Activated CD4-positive, alpha-beta T cell treated with anti-CD3 and anti-CD28 coated beads, Interleukin-2, Interleukin-6, amounts not matched to agents 100 ng/mL and 50 ng/mL, durations not matched to agents 16 hours and 8 hours (primary cell): ENCODE measurements at regions not wholly inside any gene's neighbourhood (a gene's known extent, or its start where the extent isn't known, plus 50 kb on each side); places are given as distances from the start of the nearest gene placed in this dataset.
"Not testable (repeated sequence)": the region's sequence is repeated elsewhere in the genome, so short reads cannot be mapped to it uniquely, and the experiment has no call there.

Experiments used
- DNase-seq: peaks from one replicate; pipeline ENCODE4 v3.0.0-alpha.2; 2020

DNA sequence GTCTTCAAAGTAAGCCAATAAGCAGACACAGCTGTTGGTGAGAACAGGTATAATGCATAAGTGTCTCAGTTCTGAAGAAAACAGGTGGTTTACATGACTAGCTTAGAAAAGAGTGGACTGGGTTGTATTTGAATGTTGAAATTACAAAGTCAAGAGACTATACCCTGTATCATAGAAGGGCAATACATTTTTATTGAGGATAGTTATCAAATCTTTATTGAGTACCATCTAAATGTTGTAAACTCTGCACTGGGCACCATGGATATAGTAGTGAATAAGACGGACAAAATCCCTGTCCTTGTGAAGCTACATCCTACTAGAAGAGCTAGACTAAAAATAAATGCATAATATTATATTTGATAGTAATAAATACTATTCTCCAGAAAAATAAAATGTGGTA lies 88.5 kb upstream of the CDC42EP3 start:
- not testable (repeated sequence) for DNase-seq

DNA sequence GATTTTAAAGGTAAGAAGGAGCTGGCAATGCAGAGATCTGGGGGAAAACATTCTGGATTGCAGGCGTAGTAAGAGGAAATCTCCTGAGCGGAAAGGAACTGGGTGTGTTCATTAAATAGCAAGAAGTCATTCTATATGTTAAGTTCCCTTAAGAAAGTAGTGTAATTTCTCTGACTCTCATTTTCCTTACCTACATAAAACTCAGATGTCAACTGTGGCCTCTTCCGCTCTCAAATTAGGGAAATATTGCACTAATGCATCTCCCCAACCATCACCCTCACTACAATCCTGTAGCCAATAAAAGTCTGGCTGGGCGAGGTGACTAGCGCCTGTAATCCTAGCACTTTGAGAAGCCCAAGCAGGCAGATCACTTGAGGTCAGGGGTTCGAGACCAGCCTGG lies 89.0 kb upstream of the CDC42EP3 start:
- DNase-seq = no peak

DNA sequence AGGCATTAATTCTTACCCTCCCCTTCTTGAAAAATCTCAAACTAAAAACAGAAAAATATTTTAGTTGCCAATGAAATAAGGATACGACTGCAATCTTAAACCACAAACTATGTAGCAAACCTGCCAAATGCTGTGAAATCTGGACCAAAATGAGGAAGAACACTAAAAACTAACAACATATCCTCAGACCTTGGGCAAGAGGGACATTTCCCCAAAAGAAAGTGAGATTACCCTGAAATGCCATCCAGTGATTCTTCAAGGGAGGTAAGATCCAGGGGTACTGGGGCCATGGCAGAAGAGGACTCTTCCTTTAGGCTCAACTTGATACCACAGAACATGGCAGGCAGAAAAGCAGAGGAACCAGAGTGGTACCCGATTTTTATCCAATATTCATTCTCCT lies 90.8 kb upstream of the CDC42EP3 start:
- not testable (repeated sequence) for DNase-seq

DNA sequence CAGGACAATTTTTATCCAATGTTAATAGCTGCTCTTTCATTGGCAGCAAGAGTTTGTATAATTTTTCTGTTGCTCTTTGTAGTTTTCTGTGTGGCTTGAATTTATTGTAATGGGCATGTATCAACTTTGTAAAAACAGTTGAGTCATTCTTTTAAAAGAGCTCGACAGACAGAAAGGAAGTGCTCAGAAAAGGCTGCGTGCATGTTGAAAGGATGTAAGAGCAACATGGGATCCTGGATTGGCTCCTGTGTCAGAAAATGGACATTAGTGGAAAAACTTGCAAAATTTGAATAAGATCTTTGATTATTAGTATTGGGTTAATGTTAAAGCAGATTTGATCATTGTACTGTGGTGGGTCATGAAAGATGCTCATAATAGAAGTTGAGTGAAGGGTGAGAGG lies 93.3 kb upstream of the CDC42EP3 start:
- DNase-seq = no peak

DNA sequence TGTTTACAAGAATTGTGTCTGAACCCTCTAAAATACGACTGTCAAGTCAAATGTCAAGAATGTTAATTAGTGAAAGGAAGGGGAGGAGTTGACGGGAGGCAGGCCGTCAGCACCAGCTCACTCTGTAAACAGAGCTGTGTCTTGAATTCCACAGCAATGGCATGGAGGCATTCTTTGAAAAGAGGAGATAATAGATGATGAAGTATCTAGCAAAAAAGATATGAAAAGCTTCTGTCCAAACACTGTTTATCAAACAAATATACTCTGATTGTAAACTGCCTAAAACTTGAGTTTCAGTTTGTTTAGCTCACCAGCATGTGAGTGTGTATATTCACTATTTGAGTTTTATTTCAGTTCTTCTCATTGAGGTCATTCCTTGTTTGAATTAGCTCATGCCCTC lies 94.7 kb upstream of the CDC42EP3 start:
- DNase-seq = no peak

DNA sequence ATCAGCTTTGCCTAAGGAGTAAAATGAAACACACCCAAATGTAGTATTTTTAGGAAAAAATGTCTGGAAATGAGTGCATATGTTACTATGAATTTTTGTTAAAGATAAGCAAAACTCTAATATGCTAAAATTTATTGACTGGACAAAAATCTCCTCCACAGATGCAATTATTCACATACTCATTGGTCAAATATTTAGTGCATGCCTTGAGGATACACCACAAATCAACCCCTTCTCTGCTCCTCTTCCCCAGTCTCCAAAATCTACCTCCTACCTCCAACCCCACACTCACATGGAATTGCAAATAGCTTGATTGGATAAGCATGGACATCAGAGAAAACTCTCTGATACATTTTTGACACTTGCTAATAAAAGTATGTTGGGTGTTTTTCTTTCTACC lies 95.6 kb upstream of the CDC42EP3 start:
- DNase-seq = no peak

DNA sequence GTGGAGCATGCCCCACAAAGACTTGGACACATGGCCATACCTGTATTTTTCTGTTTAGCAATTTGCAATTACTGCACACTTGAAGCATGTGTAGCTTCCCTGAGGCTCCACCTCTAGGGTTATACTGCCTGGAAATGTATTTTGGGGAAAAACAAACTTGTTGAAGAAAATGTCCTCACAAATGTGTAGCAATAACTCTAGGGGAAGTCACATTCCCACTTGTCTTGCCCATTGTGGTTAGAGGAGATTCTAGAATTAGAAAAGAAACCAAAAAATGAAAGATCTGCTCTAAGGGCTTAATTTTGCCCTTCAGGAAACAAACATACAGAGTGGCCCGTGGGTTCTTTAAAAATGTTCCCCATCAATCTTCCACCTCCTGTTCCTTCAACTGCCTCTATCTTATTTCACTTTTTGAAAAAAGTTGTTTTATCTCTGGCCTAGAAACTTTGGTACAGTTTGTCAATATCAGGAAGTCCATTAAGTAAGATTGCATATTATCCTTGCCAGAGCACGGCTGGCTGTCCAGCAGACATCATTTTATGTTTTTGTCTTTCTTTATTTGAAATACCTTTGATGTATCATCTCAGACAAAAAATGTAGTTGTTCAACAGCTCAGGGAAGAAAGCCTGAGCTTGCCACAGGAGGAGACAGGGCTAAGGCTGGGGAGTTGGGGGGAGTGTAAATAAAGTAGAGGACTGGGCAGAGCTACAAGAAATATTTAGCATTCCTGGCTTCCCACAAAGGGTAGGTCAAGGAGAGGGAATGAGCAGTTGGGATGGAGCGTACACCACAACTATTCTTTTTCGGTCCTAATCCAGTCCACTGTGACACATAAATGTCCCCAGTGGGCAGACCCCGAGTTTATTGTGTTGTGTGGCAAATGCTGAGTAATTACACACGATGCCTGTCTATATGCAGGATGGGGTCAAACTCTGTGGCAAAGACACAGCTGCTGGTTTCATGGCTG lies 96.8 kb upstream of the CDC42EP3 start:
- DNase-seq = no peak

DNA sequence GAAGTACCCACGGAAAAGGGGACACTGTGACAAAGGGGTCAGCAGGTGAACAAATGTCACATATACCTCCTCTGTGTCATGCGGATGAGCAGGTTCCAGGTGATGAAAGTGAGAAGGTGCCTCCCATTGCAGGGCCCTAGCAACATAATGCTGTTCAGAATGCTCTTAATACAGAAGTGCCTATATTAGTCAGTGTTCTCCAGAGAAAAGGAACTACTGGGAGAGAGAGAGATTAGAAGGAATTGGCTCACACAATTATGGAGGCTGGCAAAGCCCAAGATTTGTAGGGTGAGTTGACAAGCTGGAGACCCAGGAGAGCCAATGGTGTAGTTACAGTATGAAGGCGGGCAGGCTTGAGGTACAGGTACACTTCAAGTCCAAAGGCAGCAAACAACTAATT lies 98.1 kb upstream of the CDC42EP3 start:
- DNase-seq = no peak

DNA sequence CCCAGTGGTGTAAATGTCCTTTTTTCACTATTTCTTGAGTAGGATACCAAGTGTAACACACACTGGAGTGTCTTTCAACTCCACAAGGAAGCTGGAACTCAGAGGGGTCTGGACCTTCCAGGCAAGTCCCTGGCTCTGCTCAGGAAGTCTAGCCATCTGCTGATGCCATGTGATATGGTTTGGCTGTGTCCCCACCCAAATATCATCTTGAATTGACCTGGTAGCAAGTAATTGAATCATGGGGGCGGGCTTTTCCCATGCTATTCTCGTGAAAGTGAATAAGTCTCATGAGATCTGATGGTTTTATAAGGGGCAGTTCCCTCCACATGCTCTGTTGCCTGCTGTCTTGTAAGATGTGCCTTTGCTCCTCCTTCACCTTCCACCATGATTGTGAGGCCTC lies 99.4 kb upstream of the CDC42EP3 start:
- no peak for DNase-seq

DNA sequence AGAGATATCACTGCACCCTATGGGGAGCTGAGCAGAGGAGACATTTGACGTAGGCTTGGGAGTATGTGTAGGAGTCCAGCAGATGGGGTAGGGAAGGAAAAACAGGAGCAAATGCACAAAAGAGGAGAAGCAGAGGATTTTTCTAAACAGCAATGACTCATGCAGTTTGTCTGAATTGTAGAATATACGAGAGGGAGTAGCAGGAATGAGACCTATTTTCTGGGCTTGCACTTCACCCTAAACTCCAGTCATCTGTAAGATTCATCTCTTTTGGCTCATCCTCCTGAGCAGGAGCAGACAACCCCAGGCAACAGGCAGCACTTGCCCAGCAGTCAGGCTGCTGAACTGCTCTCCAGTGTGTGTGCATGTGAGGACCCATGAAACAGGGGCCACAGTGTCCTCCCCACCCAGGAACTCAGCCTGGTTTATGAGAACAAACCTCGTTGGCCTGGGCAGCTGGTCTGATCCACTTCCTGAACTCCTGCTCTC lies 100.2 kb upstream of the CDC42EP3 start:
- DNase-seq = no peak

DNA sequence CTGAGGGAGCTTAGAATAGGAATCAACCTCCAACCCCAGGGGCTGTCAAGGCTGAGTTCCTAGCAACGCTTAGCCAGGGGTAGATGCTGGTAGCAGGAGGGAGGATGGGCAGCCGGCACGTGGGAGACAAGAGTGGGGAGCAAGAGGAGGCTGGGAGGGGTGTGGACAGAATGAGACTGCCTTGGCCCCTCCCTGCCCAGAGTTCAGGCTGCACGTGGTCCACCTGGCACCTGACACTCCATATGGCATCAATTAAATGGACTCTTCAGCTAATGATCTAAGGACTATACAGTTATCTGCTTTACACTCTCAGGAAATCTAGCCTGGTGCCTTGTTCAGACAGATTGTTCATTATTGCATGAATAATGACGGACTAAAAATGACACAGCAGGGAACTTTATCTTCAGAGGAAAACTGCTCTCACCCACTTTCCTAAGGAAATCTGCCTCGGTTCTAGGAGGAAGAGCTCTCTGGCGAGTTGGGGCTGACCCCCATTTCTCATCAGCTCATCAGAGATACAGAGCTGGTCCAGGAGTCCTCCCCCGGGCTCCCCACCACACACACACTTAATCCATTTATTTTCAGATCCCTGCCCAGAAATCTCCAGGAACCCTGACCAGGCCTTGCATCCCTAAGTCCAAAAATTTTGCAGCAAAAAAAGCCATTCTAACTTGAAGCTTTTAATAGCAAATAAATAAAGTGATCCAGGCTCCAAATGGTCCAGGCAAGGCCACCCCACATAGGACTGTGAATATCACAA lies 102.1 kb upstream of the CDC42EP3 start:
- DNase-seq = no peak

DNA sequence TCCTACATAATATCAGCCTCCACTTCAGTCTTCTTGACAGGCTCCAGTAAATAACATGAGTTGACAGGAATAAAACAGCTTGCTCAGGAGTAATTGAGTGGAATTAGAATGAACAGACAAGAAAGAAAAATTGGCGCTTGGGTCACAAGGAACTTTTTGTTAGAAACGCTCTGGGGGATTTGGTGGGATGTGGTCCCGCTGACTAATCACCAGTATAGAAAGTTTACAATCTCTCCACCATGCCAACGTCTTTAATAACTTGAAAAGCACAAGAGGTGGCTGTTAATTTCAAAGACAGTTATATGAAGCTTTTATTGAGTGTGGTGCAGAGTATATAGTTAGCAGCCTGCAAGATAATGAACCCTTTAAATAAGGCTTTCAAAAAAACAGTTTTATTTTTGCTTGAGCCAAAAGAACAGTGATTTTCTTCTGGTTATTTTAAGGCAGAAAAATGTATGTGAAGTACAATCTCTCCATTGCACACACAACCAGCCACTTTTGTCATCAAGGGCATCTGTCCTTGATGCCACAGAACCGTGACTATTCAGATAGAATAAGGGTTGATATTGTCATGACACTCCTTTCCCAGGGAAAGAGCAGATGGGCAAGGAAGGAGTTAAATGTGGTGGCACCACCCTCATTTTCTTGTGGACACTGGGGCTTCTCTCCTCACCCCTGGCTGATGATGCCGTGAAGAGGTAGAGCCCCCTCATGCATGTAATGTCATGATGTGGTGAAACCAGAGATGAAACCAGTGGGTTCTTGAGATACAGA lies 102.9 kb upstream of the CDC42EP3 start:
- not testable (repeated sequence) for DNase-seq

DNA sequence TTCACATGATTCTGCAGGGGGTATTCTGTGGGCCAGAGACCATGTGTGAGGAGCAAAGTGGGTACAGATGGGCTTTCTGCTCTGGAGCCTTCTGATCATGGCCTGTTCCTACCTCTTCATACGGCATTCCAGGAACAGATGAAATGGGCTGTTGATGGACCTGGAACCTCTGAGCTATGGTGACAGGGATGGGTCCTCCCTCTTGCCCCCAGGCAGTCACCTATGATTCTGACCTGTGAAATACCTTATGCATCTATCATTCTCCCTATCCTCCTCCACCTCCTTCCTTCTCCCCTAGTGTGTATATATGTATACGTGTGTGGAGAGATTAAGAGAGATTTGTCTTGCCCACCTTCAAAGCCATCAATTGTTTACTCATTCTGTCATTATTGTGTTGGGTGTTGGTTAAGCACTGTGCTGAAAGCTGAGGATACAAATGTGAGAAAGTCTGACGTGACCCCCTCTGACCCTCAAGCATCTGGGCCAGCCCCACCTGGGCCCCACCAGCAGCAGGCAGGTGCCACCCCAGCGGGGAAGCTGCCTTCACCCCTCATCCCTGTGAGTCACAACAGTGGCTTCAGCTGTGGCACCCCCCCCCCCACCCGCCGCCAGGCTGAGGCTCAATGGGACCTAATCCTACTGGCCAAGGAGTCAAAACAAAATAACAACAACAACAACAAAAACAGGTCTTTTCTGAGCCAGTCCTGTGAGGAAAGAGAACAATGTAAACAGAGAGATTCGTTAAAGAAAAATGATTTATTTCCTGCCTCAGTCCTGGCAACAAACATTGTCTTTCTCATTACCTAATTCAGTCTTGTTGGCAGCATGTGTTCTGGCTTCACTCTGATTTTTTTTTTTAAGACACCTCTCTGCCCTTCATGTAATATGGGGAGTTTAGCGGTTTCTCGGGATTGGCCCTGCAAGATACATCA lies 103.8 kb upstream of the CDC42EP3 start:
- no peak for DNase-seq

DNA sequence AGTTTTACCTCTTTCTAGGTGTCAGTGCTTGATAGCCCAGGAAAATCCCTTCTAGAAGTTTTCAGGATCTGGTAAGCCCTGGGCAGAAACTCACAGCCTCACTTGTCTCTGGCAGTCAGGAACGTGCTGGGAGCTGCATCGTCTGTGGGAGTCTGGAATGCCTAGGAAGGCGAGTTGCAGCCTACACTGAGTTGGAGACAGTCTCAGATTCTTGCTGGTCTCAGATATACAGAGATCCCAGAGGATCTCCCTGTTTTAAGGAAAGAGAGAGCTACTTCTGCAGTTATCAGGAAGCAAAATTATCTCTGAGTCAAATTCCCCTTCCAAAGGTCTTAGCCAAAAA lies 104.4 kb upstream of the CDC42EP3 start:
- DNase-seq = no peak

DNA sequence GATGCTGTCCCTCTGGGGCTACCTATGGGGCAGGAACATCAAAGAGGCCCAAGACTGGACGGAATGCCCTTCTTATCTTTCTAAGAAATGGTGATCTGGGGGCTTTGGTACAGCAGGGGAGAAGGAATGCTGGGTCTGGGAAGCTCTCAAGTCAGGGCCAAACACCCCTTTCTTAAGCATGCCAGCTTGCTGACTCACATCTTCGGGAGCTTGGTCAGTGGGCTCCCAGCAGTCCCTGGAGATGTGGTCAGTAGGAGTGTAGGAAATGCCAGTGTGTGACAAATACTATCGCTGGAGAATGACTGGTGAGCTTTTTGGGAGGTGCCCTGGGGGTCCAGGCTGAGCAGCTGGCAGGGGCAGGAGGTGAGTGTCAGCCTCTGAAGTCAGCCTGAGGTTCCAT lies 105.0 kb upstream of the CDC42EP3 start:
- DNase-seq = no peak

DNA sequence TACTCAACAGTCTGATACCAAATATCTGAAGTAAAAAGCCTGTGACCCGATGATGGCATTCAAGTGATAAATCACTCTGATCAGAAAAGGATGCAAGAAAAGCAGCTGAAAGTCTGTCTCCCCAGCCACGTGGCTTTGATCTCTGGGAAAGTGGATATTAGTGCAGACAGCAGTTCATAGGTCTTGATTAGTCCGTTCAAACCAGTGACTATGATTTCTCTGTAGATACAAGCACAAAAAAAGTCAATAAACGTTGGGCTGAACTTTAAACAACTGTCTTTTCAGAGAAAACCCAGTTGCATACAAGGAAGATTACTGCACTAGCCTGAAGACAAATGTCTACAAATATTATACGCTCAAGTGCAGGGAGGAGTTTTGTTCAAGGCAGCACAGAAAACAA lies 107.7 kb upstream of the CDC42EP3 start:
- DNase-seq = no peak

DNA sequence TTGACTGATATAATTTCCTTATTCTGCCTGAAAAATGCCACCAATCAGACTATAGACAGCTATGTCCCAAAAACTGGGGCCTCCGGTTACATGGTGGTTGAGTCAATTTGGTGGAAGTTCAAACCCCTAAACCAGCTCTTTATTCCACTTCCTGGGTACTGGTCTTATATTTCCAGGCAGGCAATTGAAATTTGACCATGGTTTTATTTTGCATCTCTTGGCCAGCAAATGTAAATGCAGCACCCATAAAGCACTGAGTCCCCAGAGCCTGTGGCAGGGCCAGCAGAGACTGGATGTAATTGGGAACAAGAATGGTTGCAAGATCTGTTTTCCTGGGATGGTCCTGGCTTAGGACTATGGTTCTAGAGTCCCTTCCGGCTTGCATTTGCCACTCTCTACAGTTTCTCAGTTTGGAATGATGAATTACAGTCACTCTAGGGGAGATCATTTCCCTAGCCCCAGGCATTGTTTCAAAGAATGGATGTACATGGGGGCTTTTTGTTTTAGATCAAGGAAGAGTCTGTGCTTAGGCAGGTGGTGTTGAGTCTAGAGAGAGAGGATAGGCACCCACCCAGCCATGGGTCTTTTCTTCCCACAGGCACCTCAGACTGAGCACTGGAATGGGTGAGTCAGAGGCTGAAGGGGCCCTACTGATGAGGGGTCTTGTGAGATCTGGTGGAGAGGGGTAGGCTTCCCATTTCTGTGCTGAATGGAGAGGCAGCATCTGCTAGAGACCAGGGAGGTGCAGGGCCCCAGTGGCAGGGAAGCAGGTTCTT lies 108.4 kb upstream of the CDC42EP3 start:
- no peak for DNase-seq

DNA sequence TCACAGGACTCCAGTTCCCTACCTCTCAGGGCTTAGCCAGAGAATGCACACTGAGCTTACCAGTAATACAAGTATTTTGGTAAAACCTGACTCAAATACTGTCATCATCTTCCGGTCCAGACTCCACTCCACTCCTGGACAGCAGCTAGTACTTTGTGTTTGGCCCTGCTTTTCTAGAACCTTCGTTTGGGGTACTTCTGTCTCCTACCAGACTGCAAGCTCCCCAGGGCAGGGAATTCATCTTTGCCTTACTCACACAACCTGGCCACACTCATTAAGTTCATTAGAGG lies 108.9 kb upstream of the CDC42EP3 start:
- DNase-seq = no peak

DNA sequence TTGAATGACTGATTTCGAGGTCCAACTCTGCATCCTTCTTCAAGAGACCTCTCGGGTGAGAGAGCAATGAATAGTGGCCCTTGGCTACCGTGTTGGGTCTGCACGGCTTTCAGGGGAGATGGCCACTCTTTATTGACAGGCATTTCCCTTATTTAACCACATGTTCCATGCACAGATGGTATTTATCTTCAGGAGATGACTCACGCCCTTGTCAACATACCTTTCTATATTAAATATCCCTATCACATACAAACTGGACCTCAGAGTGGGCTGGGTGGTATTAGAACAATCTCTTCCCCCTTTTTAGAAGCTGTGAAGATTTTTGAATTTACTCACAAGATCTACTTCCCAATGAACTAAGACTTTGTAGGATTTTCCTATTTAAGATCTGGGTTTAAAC lies 109.6 kb upstream of the CDC42EP3 start:
- DNase-seq = no peak

DNA sequence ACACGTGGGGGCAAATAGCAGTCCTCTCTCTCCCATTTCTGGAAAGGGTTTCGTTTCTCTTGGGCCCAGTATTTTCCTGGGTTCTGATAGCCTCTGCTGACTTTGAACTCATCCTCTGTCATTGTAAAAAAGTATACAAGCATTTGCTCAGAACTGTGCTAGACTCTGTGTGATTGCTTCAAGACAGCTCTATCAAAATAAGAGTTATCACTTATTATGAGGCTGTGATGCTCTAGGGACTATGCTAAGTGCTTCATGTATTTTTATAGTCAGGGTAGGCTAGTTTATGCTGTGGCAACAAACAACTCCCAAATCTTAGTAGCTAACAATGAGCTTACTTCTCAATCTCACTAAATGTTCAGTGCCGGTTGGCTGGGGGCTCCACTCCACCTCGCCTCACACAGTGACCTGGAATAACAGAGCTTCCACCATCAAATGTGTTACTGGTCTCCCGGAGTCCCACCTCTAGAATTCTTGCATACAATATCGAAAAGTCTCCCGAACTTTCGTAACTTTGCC lies 110.8 kb upstream of the CDC42EP3 start:
- no peak for DNase-seq

DNA sequence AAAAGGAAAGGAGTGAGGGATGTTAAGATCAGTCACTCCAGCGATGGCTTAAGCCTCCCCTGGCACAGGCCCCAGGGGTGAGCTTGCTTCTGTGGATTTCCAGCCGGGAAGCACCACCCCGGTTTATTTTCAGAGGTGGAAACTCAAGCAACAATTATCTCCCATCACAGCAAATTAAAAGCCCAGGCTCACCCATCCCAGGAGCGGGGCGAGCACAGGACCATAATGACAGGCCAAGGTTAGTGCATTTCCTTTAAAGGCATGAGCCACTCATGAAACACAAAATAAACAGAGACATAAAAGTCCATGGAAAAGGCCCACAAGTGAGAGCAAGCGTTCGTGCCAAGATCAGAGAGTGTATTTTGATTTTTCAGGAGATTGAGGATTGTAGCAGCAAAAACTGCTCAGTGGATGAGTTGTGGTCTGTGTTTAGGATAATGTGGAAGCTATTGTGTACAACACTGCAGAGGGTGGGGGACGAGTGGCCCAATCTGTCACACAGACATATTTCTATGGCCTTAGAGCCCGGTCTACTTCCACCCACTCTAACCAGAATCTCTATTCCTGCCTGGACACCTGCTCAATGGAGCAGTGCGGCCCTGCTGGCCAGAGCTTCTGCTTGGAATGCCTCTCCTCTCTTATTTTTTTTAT lies 111.4 kb upstream of the CDC42EP3 start:
- no peak for DNase-seq
